Activated naive CD4-positive, alpha-beta T cell treated with anti-CD3 and anti-CD28 coated beads, Interleukin-2, amount 10 ng/mL, durations not matched to agents 7 days and 5 days (primary cell): ENCODE measurements at regions not wholly inside any gene's neighbourhood (a gene's known extent, or its start where the extent isn't known, plus 50 kb on each side); places are given as distances from the start of the nearest gene placed in this dataset.

Source experiments
- CTCF ChIA-PET: fragments of 350-600 bp; sonication (Branson Sonifier 250); formaldehyde crosslinking; loops from one replicate; lab custom pipeline; 2021; ENCODE audit warnings: antibody characterized with exemption; lab: Charles Lee
- DNase-seq: peaks from one replicate; pipeline ENCODE4 v3.0.0-alpha.2; 2020
- H3K27ac Mint-ChIP-seq: one replicate; pipeline ENCODE4 v1.8.0; 2021; ENCODE audit warnings: mild to moderate bottlenecking, moderate library complexity, mixed read lengths
- H3K27me3 Mint-ChIP-seq: one replicate; pipeline ENCODE4 v1.8.0; 2021; ENCODE audit warnings: mild to moderate bottlenecking, mixed read lengths
- H3K36me3 Mint-ChIP-seq: one replicate; pipeline ENCODE4 v1.8.0; 2021; ENCODE audit warnings: mixed read lengths
- H3K4me1 Mint-ChIP-seq: one replicate; pipeline ENCODE4 v1.8.0; 2021; ENCODE audit warnings: mixed read lengths
- H3K4me3 Mint-ChIP-seq: one replicate; pipeline ENCODE4 v1.8.0; 2021; ENCODE audit warnings: mild to moderate bottlenecking, moderate library complexity, mixed read lengths
- H3K9me3 Mint-ChIP-seq: one replicate; pipeline ENCODE4 v1.8.0; 2021; ENCODE audit warnings: mixed read lengths

DNA sequence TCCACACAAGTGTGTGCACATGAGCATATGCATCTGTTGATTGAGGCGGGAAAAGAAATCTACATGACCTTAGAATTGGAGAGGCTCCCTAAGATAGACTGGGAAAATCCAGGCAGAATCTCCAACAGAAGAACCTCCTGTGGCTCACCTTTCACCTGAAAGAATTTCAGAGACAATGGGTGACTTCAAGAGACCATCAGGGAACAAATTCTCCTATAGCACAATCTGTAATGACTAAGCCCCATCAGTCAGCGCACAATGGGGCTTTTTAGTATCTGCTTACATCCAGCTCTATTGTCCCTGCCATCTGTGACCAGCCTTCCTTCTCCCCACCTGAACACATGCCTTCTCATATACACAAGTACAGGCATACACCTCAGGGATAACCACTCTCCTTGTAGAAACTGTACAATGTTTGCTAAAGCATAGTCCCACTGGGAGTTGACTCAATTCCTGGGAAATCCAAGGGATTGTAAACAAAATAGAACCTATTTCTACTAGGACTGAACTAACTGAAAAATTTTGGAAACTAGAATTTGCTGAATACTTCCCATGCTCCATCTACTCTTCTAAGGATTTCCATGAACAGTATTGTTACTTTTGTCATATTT is 150.8 kb upstream of the STXBP5 start:
- H3K4me1 Mint-ChIP-seq, result no peaks in the 10 kb centered on the region
- H3K27me3 Mint-ChIP-seq, result no peaks in the 10 kb centered on the region
- H3K4me3 Mint-ChIP-seq, result no peak overlapping the region
- CTCF ChIA-PET, result no interaction called here
- no peak for DNase-seq
- no peak overlapping the region for H3K27ac Mint-ChIP-seq
- no peaks in the 10 kb centered on the region for H3K36me3 Mint-ChIP-seq
- no peaks in the 10 kb centered on the region for H3K9me3 Mint-ChIP-seq

GRCh38 chr6:147054158-147054557 is 150.1 kb upstream of the STXBP5 start:
- Mint-ChIP-seq H3K9me3 (no peaks in the 10 kb centered on the region), H3K36me3 (no peaks in the 10 kb centered on the region), H3K4me1 (no peaks in the 10 kb centered on the region), H3K27ac (no peak overlapping the region), H3K27me3 (no peaks in the 10 kb centered on the region), H3K4me3 (no peak overlapping the region)
- no peak for DNase-seq
- CTCF ChIA-PET, result no interaction called here

DNA sequence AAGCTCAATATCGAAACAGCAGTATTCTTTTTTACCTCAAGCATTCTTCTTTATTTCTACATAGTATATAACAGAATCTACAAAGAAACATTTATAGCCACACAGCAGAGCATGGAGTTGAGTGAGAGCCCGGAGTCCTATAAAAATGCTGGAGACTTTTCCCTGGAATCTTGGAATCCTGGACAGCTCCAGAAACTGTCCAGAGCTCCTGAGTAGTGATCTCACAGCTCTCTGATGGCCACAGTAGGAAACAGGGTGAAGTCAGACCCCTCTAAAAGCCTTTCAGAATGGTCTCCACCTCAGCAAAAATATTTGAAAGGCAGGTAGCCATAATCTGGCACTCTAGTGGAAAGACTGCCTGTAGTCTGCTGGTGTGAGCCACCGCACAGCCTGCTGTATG is 149.3 kb upstream of the STXBP5 start:
- H3K4me1 Mint-ChIP-seq, result no peaks in the 10 kb centered on the region
- no peak overlapping the region for H3K4me3 Mint-ChIP-seq
- no peaks in the 10 kb centered on the region for H3K9me3 Mint-ChIP-seq
- no peaks in the 10 kb centered on the region for H3K27me3 Mint-ChIP-seq
- no peak overlapping the region for H3K27ac Mint-ChIP-seq
- no peaks in the 10 kb centered on the region for H3K36me3 Mint-ChIP-seq
- CTCF ChIA-PET, result no interaction called here
- DNase-seq, result no peak

- no peak overlapping the region for H3K27ac Mint-ChIP-seq
- DNase-seq, result no peak
- H3K27me3 Mint-ChIP-seq, result no peaks in the 10 kb centered on the region
- no peaks in the 10 kb centered on the region for H3K9me3 Mint-ChIP-seq
- H3K4me1 Mint-ChIP-seq, result no peaks in the 10 kb centered on the region
- H3K36me3 Mint-ChIP-seq, result no peaks in the 10 kb centered on the region
- CTCF ChIA-PET, result interaction anchor here (0.5 kb wide), 1 partner anchor 14 kb away, joined by 4 read pairs; no protein-coding TSS in a partner anchor
- no peak overlapping the region for H3K4me3 Mint-ChIP-seq
Observed at GRCh38 chr6:147055821-147056392, 148.3 kb upstream of the STXBP5 start.

GRCh38 chr6:147057188-147057587 is 147.0 kb upstream of the STXBP5 start:
- H3K9me3 Mint-ChIP-seq, result no peaks in the 10 kb centered on the region
- H3K36me3 Mint-ChIP-seq, result no peaks in the 10 kb centered on the region
- no peak overlapping the region for H3K27ac Mint-ChIP-seq
- no peak overlapping the region for H3K4me3 Mint-ChIP-seq
- H3K27me3 Mint-ChIP-seq, result no peaks in the 10 kb centered on the region
- CTCF ChIA-PET, result interaction anchor here (1.5 kb wide), 1 partner anchor 35 kb away, joined by 3 read pairs; no protein-coding TSS in a partner anchor
- no peaks in the 10 kb centered on the region for H3K4me1 Mint-ChIP-seq
- no peak for DNase-seq

DNA sequence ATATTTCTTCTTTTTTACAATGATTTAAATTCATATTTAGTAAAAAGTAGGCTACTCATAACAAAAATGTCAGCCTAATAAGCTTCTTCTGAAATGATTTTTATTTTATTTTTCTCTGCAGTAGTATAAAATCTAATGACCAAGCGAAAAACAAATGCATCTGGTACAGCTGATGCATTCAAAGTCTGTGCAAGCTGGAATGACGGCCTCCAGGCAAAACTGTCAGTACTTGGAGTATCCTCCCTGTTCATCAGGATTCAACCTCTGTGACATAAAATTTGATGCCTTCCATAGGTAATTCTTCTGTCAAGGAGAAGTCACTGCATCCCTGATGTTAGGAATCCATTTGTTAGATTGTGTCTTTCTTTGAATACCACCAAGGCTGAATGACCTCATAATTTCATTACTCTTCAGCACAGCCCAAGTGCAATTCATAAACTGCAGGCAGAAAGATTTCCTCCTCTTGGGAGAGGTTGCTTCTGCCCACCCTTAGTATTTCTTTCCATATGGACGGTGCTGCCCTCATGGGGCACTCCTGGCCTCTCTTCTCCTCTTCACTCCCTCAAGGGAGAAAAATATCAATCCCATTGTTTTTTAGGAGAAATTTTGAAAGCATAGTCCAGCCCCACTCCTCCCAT is 146.4 kb upstream of the STXBP5 start:
- Mint-ChIP-seq H3K4me3 (no peak overlapping the region), H3K4me1 (no peaks in the 10 kb centered on the region), H3K9me3 (no peaks in the 10 kb centered on the region), H3K27me3 (no peaks in the 10 kb centered on the region), H3K36me3 (no peaks in the 10 kb centered on the region), H3K27ac (no peak overlapping the region)
- DNase-seq, result no peak
- CTCF ChIA-PET, result interaction anchor here (1.5 kb wide), 1 partner anchor 34 kb away, joined by 3 read pairs; no protein-coding TSS in a partner anchor

DNA sequence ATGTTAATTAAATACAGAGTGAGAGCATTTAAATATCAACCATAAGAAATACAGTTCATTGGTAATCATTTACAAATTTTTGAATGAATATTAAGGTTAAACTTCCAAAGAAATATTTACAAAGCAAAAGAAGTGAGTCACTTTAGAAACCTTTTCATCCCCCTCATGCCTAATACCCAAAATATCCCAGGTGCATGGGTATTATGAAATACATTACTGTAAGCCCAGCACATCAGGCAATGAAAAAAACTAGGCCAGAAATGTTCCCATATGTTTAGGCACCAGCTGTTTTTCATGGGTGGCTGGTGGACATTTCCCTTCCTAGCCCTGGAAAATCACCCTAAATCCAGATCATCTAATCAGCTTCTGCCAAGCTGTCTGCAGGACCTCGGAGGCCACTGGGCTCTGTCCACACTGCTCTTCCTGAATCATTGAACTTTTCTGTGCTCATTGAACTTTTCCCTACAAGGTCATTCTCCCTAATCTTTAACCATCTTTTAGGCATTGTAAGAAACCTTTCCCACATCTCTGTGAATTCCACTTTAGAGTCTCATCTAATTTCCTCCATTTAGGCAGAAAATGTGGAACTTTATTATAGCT is 145.3 kb upstream of the STXBP5 start:
- Mint-ChIP-seq H3K9me3 (no peaks in the 10 kb centered on the region), H3K27ac (no peak overlapping the region), H3K27me3 (no peaks in the 10 kb centered on the region), H3K4me1 (no peaks in the 10 kb centered on the region), H3K36me3 (no peaks in the 10 kb centered on the region), H3K4me3 (no peak overlapping the region)
- CTCF ChIA-PET, result no interaction called here
- no peak for DNase-seq

GRCh38 chr6:147060636-147061035 is 143.6 kb upstream of the STXBP5 start:
- peaks cover 8% of the 10 kb centered on the region for H3K4me1 Mint-ChIP-seq
- no peak for DNase-seq
- no peaks in the 10 kb centered on the region for H3K9me3 Mint-ChIP-seq
- no peaks in the 10 kb centered on the region for H3K36me3 Mint-ChIP-seq
- H3K27ac Mint-ChIP-seq, result no peak overlapping the region
- H3K4me3 Mint-ChIP-seq, result no peak overlapping the region
- CTCF ChIA-PET, result no interaction called here
- no peaks in the 10 kb centered on the region for H3K27me3 Mint-ChIP-seq

- Mint-ChIP-seq H3K27ac (no peak overlapping the region), H3K4me1 (peaks cover 10% of the 10 kb centered on the region), H3K4me3 (no peak overlapping the region), H3K36me3 (no peaks in the 10 kb centered on the region), H3K27me3 (no peaks in the 10 kb centered on the region), H3K9me3 (no peaks in the 10 kb centered on the region)
- CTCF ChIA-PET, result no interaction called here
- no peak for DNase-seq
Observed at GRCh38 chr6:147061252-147061651, 143.0 kb upstream of the STXBP5 start.

- Mint-ChIP-seq H3K27me3 (no peaks in the 10 kb centered on the region), H3K36me3 (no peaks in the 10 kb centered on the region), H3K9me3 (no peaks in the 10 kb centered on the region), H3K27ac (no peak overlapping the region), H3K4me1 (peaks cover 10% of the 10 kb centered on the region), H3K4me3 (no peak overlapping the region)
- DNase-seq, result no peak
- CTCF ChIA-PET, result no interaction called here
Observed at GRCh38 chr6:147063469-147064031, 140.7 kb upstream of the STXBP5 start.

- H3K27ac Mint-ChIP-seq, result no peak overlapping the region
Observed at GRCh38 chr6:147065786-147066185, 138.4 kb upstream of the STXBP5 start.

GRCh38 chr6:147067184-147067583 is 137.0 kb upstream of the STXBP5 start:
- Mint-ChIP-seq H3K4me3 (no peak overlapping the region), H3K9me3 (peaks cover 6% of the 10 kb centered on the region), H3K27ac (no peak overlapping the region), H3K27me3 (no peaks in the 10 kb centered on the region), H3K36me3 (no peaks in the 10 kb centered on the region), H3K4me1 (peaks cover 10% of the 10 kb centered on the region)
- no peak for DNase-seq
- CTCF ChIA-PET, result no interaction called here

More at GRCh38 chr6:147065786-147066185, 138.4 kb upstream of the STXBP5 start:
- H3K9me3 Mint-ChIP-seq, result peaks cover 6% of the 10 kb centered on the region
- H3K4me3 Mint-ChIP-seq, result no peak overlapping the region
- H3K4me1 Mint-ChIP-seq, result peaks cover 10% of the 10 kb centered on the region
- no peak for DNase-seq
- H3K36me3 Mint-ChIP-seq, result no peaks in the 10 kb centered on the region
- no peaks in the 10 kb centered on the region for H3K27me3 Mint-ChIP-seq
- CTCF ChIA-PET, result no interaction called here

GRCh38 chr6:147071776-147072175 is 132.4 kb upstream of the STXBP5 start:
- CTCF ChIA-PET, result no interaction called here
- Mint-ChIP-seq H3K36me3 (no peaks in the 10 kb centered on the region), H3K4me3 (no peak overlapping the region), H3K9me3 (peaks cover 6% of the 10 kb centered on the region), H3K27me3 (peaks cover 4% of the 10 kb centered on the region), H3K27ac (no peak overlapping the region), H3K4me1 (no peaks in the 10 kb centered on the region)
- DNase-seq, result no peak

GRCh38 chr6:147075381-147075780 is 128.8 kb upstream of the STXBP5 start:
- Mint-ChIP-seq H3K4me1 (no peaks in the 10 kb centered on the region), H3K4me3 (no peak overlapping the region), H3K27me3 (peaks cover 4% of the 10 kb centered on the region), H3K27ac (no peak overlapping the region), H3K9me3 (no peaks in the 10 kb centered on the region), H3K36me3 (no peaks in the 10 kb centered on the region)
- DNase-seq, result no peak
- CTCF ChIA-PET, result no interaction called here
